LNCaP clone FGC (cell line): ENCODE measurements at regions not wholly inside any gene's neighbourhood (a gene's known extent, or its start where the extent isn't known, plus 50 kb on each side); places are given as distances from the start of the nearest gene placed in this dataset.

ENCODE experiments used
- DNase-seq: peaks from one replicate; pipeline ENCODE4 v3.0.0-alpha.2; 2011; ENCODE audit warnings: low read depth
- H3K4me3 ChIP-seq: 2 replicates; pipeline ENCODE4 v1.5.1; 2011; ENCODE audit warnings: mild to moderate bottlenecking, low read depth, low read length, control low read depth
- CTCF ChIP-seq: IDR thresholded peaks from 2 replicates; pipeline ENCODE4 v1.5.1; 2012; ENCODE audit warnings: mild to moderate bottlenecking; ENCODE audit not compliant: control insufficient read depth, insufficient read depth; ENCODE audit errors: extremely low read depth

DNA sequence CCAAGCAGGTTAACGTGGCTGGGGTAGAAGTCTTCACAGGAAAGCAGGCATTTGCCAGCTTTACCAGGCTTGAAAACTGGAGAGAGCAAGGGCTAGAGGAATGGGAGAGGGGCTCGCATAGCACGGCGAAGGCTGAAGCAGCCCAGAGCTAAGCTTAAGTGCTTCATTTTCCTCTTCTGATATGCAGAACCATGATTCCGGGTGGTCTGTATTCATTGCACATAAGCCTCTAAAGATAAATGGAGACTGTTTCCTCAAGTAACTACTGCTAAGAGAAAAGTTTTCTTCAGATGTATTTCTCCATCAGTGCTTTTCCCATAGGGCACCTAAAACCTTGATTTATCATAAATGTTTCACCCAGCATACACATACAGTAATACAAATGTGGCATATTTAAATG lies 414.1 kb downstream of the MLLT3 start:
- H3K4me3 ChIP-seq = no peak overlapping the region
- no peak for TF ChIP-seq CTCF
- DNase-seq = no peak

GRCh38 chr9:20207176-20207575 lies 415.1 kb downstream of the MLLT3 start:
- no peak for TF ChIP-seq CTCF
- DNase-seq = no peak
- no peak overlapping the region for H3K4me3 ChIP-seq

DNA sequence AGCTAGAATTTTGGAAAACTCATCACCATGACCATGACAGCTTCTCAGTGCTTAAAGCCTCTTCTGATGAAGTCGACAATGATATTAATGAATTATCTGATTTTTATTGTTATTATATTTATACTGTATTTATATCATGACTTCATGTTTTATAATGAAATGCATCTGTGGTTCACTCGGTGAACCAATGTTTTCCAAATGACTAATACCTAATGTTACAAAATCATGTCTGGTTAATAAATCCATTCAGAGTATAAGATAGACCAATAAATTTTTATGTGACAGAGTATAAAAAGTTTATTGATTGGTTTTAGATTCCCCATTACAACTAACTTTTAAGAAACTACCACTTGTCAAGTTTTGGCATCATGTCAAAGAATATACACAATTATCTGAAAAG lies 416.5 kb downstream of the MLLT3 start:
- TF ChIP-seq CTCF = no peak

DNA sequence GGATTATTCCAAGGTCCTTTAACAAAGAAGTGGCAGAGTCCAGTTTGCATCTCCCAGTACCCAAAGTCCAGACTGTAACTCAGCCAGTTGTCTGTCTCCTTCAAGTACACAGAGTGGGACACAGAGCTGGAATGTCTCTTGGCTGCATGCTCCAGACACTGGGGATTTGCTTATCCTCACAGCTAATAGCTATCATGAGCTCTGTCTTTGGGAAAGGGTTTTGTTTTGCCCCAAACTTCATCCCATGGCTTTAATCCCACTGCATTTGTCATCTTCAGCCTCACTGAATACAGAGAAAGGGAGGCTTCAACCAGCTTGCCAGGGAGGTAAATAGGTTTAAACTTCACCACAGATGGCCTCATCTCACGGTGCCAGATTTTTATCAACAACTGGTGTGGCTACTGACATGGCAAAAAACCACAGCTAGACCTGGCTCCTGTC lies 412.2 kb upstream of the SLC24A2 start:
- TF ChIP-seq CTCF = no peak
- peak; percentile 7 for DNase-seq

More for the DNA sequence above, 416.5 kb downstream of the MLLT3 start:
- H3K4me3 ChIP-seq = no peak overlapping the region
- DNase-seq = no peak

DNA sequence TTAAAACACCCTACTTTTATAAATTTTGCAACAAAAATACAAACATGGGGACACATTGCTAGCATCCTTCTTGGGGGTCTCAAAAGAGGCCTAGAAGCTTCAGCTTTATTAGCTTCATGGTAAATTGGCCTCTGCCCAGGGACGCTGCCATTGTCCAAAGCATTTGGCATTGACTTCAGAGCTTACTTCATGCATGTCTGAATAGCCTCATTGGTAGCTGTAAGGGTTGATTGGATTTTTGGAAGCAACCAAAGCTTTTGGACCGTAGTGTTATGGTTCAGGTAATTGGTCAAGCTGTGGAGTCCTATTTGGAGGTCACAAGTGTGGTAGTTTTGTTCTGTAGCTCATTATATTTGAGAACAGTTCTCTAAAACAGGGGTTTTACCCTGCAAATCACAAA lies 411.7 kb upstream of the SLC24A2 start:
- no peak for TF ChIP-seq CTCF
- no peak overlapping the region for H3K4me3 ChIP-seq
- no peak for DNase-seq

More for the DNA sequence above, 412.2 kb upstream of the SLC24A2 start:
- H3K4me3 ChIP-seq = no peak overlapping the region

DNA sequence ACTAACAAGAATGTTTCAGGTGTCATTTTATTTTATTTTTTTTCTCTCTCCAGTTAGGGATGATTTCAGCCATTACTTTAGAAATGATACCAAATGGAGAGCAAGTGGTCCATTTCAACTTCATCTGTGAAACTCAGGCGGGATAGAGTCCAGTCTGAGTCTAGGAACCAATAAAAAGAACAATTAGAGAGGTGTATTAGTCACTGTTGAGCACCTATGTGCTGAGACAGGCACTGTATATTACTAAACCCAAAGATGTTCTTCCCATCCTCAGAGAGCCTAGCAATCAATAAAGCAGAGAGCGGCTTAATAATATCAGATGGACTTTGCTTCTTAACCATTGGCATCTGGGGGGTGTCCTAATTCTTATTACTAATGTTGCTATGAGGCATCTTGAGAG lies 410.3 kb upstream of the SLC24A2 start:
- TF ChIP-seq CTCF = no peak
- no peak overlapping the region for H3K4me3 ChIP-seq
- DNase-seq = no peak

DNA sequence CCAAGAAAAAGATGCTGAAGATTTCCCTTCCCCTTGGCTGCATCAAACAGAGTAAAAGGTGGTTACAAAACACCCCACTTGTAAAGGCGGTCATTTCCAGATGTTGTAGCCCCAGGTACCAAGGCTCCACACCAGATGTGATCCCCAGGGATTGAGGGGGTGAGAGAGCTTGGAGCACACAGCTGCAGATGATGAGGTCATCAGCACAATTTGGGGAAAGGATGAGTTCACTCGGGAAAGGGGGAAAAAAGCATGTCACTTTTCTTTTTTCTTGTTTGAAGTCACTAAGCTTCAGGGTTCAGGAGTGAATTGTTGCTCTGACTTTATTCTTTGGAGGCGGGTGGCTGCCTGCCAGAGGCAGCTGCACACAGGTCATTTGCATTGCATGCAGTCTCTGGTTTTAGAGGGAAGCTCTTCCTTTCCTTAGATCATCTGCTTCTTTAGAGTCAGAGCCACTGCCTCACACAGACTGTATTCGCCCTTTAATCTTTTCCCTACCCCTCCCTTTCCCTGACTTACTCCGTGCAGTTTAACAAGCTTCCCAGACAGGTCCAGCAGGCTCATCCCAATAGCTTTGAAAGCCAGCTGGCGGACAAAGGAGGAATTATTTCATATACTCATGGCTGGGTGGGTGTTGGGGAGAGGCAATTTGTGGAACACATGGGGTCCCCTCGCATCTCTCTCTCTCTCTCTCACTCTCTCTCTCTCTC lies 409.3 kb upstream of the SLC24A2 start:
- peak; percentile 76 for DNase-seq
- TF ChIP-seq CTCF = peak; percentile 19; the same call in 1 of the 2 replicates
- H3K4me3 ChIP-seq = no peak overlapping the region
